HG02852 (cell line): ENCODE measurements at regions not wholly inside any gene's neighbourhood (a gene's known extent, or its start where the extent isn't known, plus 50 kb on each side); places are given as distances from the start of the nearest gene placed in this dataset.
"Not testable (repeated sequence)": the region's sequence is repeated elsewhere in the genome, so short reads cannot be mapped to it uniquely, and the experiment has no call there.

Experiments used
- ATAC-seq: cut with Tn5 transposase; IDR thresholded peaks from one replicate; pipeline ENCODE4 v1.9.1; 2021; ENCODE audit warnings: mild to moderate bottlenecking, moderate library complexity; ENCODE audit not compliant: unreplicated experiment

- ATAC-seq: no peak
Measured at GRCh38 chr3:181279239-181279565, 289.7 kb upstream of the DNAJC19 start.

GRCh38 chr3:181278468-181279238, 289.1 kb upstream of the DNAJC19 start:
- no peak for ATAC-seq

GRCh38 chr3:181276358-181276896, 286.9 kb upstream of the DNAJC19 start:
- ATAC-seq: no peak

- no peak for ATAC-seq
Measured at GRCh38 chr3:181274025-181274424, 284.5 kb upstream of the DNAJC19 start.

- no peak for ATAC-seq
Measured at GRCh38 chr3:181267312-181267711, 277.8 kb upstream of the DNAJC19 start.

- ATAC-seq: peak; percentile 89
Measured at GRCh38 chr3:181265750-181266333, 276.3 kb upstream of the DNAJC19 start.

- no peak for ATAC-seq
Measured at GRCh38 chr3:181264486-181264885, 274.9 kb upstream of the DNAJC19 start.

- no peak for ATAC-seq
Measured at GRCh38 chr3:181253796-181254195, 264.3 kb upstream of the DNAJC19 start.

GRCh38 chr3:181252631-181253030, 263.1 kb upstream of the DNAJC19 start:
- no peak for ATAC-seq

GRCh38 chr3:181250714-181251113, 261.2 kb upstream of the DNAJC19 start:
- ATAC-seq: no peak

- no peak for ATAC-seq
Measured at GRCh38 chr3:181239441-181239840, 249.9 kb upstream of the DNAJC19 start.

GRCh38 chr3:181230258-181230657, 240.7 kb upstream of the DNAJC19 start:
- ATAC-seq: no peak

- no peak for ATAC-seq
Measured at GRCh38 chr3:181213347-181213746, 223.8 kb upstream of the DNAJC19 start.

- ATAC-seq: no peak
Measured at GRCh38 chr3:181212271-181212670, 222.7 kb upstream of the DNAJC19 start.

GRCh38 chr3:181210275-181210674, 220.7 kb upstream of the DNAJC19 start:
- ATAC-seq: no peak

GRCh38 chr3:181189556-181189955, 200.0 kb upstream of the DNAJC19 start:
- ATAC-seq: no peak

- ATAC-seq: no peak
Measured at GRCh38 chr3:181183764-181184163, 194.2 kb upstream of the DNAJC19 start.

GRCh38 chr3:181183057-181183456, 193.5 kb upstream of the DNAJC19 start:
- ATAC-seq: not testable (repeated sequence)

- ATAC-seq: no peak
Measured at GRCh38 chr3:181178991-181179390, 189.5 kb upstream of the DNAJC19 start.

GRCh38 chr3:181176601-181177000, 187.1 kb upstream of the DNAJC19 start:
- peak; percentile 55 for ATAC-seq

GRCh38 chr3:181174676-181175233, 185.2 kb upstream of the DNAJC19 start:
- no peak for ATAC-seq

- ATAC-seq: no peak
Measured at GRCh38 chr3:181174022-181174421, 184.5 kb upstream of the DNAJC19 start.
